ENCODE measurements at regions not wholly inside any gene's neighbourhood (a gene's known extent, or its start where the extent isn't known, plus 50 kb on each side); places are given as distances from the start of the nearest gene placed in this dataset.

- DNase-seq: no peak
Measured at GRCh38 chr12:93043877-93044209, 114.7 kb upstream of the EEA1 start.

- no peak for DNase-seq
Measured at GRCh38 chr12:93047118-93047517, 118.0 kb upstream of the EEA1 start.

DNA sequence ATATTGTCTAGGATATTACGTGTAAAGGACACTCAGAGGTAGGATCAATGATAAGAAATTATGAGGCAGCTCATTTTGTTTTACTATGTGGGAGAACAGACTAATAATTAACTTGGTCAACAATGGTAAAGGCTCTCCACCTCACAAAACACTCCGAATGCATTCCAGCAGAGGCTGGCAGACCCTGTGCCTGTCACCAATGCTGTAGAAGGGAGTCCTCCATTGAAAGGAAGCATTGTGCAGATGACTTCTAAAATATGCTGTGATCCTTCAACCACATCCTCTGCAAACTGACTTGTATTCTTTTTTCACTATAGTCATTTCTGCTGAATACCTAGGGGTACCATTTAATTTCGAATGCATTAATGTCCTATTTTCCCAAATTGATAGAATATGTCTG lies 119.6 kb upstream of the EEA1 start:
- no peak for DNase-seq

DNA sequence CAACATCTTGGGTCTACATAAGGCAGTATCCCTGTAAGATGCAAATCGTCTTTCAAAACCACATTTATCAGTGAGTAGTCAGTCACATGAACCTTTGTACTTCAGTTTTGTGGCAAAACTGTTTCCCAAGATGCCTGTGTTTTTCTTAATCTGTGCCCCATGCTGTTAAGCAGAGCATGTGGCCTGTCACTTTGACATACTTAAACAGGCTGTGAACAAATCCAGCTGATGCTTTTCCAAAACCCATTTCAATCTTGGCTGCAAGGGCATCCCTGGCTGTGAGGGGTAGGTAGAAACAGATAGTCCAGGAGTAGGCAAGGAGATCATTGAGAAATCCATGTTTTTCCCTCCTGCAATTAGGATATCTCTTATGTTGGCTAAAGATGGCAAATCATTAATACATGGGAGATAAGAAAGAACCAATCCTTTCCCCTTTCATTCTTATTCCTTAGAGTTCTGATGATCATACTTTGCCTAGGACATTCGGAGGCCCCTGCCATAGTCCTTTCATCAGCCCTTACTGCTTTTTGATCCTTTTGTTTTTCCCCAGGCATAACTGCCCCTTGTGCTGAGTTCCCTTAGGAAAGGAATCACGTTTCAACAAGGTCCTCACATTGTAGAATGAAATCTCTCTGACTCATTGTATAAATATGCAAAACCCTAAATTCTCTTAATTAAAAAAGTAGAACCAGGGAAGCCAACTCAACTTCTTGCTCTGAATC lies 121.1 kb upstream of the EEA1 start:
- DNase-seq: no peak

GRCh38 chr12:93050748-93051081 lies 121.6 kb upstream of the EEA1 start:
- DNase-seq: no peak

GRCh38 chr12:93054021-93054420 lies 124.9 kb upstream of the EEA1 start:
- DNase-seq: no peak

GRCh38 chr12:93055221-93055620 lies 126.1 kb upstream of the EEA1 start:
- peak in 1 of 2 experiments; percentile 5 for DNase-seq

DNA sequence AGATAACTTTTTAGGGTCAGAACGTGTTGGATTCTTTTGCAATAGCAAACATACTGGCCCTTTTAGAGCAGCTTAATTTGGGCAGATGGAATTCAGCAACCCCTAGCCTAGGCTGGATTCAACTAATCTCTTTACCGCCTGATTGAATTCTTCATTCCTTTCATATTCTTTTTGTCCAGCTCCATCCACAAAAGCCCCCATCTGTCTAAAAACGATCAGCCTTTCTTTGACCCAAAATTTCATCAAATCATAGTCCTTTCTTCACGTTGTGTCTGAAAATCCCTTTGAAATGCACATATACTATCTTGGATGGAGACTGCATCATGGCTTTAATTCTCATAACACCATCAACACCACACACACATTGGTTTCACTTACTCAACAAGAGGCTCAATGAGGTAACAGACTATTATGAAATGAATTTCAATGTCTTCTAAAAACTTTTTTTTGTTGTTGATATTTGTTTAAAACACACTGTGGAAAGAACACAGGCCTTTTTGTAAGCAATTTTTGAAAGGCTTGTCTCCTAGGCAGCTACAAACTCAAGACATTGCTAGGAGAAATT lies 128.0 kb upstream of the EEA1 start:
- DNase-seq: no peak

DNA sequence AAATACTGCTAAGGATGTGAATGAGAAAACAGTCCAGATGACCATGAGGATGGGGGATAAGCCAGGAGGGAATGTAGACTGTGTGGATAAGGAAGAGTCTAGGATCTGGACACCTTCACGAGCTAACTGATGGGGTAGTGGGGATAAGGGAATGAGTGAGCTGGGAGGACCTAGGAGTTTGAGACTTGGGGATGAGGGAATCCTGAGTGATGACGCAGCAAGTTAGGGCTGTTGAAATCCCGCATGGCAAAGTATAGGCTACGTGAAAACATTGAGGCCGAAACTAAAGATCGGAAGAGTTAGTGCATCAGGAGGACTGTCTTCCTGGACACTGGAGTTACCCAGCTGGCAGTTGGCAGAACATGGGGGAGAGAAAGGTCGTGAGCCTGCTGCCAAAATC lies 129.2 kb upstream of the EEA1 start:
- no peak for DNase-seq

GRCh38 chr12:93059288-93059687 lies 130.2 kb upstream of the EEA1 start:
- no peak for DNase-seq

DNA sequence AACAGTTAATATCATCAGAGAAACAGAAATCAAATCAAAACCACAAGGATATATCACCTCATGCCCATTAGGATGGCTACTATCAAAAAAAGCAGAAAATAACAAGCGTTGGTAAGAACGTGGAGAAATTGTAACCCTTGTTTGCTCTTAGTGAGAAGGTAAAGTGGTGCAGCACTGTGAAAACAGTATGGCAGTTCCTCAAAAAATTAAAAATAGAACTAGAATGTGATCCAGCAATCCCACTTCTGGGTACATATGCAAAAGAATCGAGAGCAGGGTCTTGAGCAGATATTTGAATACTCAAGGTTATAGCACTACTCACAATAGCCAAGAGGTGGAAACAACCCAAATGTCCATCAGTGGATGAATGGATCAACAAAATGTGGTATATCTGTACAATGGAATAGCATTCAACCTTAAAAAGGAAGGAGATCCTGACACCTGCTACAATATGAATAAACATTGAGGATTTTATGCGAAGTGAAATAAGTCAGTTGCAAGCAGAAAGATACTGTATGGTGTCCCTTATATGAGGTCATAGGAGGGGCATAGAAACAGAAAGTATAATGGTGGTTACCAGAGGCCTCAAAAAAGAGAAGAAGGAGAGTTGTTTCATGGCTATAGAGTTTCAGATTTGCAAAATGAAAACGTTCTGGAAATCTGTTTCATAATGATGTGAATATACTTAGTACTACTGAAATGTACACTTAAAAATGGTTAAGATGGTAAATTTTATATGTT lies 131.0 kb upstream of the EEA1 start:
- no peak for DNase-seq

DNA sequence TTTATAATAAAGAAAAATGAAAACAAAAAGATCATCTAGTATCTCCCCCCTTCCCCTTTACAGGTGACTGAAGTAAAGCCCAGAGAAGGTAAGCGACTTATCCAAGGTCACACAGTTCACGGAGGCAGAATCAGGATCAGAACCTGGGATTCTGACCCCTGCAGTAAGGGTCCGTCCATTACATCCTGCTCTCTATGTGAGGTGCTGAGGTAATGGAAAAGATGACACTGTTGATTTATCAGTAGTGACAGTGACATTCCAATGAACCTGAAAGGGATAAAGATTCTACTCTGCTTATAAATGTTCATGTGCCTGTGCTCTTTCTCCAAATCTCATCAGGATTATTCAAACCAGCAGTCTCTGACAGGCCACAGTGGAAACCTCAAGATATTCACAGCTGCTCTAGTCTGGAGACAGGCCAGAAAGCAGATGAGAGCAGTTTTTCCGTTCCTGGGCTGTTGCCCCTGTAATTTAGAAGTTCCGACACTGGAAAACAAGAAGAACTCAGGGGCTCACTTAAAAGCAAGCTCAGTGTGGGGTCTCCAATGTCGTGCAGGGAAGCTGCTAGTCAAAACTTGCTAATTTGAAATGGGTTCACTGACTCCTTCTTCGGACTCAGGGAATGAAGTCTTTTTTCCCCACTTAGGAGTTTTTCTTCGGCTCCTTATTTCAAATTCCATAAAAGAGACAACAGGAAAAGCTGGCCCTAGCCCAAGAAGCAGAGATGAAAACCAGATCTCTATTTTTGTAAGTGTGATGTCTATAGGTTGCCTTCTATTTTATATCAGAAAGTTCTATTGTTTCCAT lies 131.8 kb upstream of the EEA1 start:
- no peak for DNase-seq

- DNase-seq: no peak
Measured at GRCh38 chr12:93061473-93062419, 132.7 kb upstream of the EEA1 start.

- no peak for DNase-seq
Measured at GRCh38 chr12:93065896-93066295, 136.8 kb upstream of the EEA1 start.

- DNase-seq: no peak
Measured at GRCh38 chr12:93072340-93072739, 143.2 kb upstream of the EEA1 start.

DNA sequence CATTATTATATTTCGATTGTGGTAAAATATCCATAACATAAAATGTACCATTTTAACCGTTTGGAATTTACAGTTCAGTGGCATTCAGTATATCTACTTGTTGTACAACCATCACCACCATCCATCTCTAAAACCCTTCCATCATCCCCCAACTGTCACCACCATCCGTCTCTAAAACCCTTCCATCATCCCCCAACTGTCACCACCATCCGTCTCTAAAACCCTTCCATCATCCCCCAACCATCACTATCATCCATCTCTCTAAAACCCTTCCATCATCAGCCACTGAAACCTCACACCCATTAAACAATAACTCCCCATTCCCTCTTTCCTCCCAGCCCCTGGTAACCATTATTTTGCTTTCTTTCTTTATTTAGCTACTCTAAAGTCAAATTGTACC lies 144.2 kb upstream of the EEA1 start:
- no peak for DNase-seq

DNA sequence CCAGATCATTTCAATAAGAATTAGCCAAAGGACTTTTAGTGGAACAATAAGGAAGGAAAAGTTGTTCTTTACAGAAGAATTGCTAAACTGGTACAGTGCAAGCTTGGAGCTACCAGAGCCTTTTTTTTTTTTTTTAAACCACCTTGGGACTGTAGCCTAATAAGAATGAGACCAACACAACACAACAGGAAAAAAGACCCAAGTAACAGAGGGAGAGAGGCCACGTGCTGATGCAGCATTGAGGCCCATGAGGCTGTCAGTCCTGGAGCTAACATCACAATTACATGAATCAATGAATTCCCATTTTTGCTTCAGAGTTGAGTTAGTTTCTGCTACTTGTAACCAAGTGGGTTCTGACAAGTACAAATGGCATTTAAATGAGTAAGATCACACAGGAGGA lies 149.0 kb upstream of the EEA1 start:
- DNase-seq: no peak

DNA sequence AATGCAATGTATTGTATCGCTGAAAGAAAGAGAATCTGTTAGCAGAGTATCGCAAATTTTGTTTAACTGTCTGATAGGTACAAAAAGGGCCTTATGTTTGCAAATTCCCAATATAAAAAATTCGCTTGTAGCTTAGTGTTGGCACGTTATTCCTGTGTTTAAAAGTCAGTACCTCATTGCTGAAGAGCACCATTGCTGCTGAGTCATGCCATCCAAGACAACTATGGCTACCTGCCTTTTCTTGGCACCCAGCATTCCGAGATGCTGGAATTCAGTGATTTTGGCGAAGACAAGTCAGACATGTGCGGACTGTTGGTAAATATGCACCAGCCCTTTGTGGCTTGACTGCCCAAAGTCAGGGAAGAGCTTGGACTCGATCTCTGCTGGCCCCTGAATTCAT lies 149.5 kb upstream of the EEA1 start:
- DNase-seq: no peak

- no peak for DNase-seq
Measured at GRCh38 chr12:93079271-93079670, 150.2 kb upstream of the EEA1 start.

- no peak for DNase-seq
Measured at GRCh38 chr12:93079976-93080375, 150.9 kb upstream of the EEA1 start.

DNA sequence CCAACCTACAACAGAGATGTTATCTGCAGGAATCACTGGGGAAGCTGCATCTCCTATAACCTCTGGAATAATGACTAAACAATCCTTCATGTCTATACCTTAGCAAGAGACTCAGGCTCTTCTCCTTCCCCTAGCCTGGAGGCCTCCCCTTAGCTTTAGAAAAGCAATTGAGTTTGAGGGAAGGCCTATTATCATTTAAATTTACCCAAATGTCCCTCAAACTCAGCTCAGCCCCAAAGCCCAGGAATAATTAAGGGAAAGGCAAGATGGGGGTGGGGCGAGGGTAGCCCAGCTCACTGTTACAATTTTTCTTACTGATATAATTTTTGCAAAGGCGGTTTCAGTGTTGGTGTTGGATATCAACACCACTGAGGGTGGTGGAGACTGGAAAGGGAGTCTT lies 151.4 kb upstream of the EEA1 start:
- DNase-seq: no peak

DNA sequence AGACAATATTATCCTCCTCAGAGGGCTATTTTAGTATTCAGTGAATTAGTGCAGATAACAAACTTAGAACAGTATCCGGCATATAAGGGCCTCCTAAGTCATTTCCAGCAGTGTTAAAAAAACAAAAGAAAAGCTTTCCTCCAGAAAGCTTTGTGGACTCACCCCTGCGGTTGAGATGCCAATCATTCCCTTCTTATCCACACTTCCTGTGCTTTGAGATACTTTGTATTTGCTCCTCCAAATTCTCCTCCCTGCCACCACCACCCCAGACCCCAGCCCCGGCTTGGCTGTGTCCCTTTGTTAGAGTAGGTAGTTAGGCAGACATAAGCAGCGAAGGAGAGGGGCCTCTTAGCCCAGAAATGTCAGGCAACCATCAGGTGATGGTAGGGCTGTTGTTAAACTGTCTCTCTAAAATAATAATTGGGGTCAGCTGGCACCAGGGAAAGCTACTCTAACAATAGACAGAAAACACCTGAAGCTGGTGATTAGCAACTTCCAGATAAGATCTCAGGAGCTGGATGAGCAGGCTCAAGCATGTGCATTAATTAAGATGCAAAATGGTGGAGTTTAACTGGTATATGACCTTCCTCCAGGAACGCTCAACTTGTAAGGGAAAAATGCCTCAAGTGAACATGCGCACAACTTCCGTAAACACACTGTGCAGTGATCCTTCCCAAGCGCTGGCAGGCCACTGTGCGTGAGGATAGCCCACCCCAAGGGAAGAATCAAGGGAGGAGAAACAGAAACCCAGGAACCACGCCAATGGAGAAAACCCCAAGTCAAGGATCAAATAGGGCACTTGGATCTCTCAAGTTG lies 152.1 kb upstream of the EEA1 start:
- DNase-seq: peak in 1 of 2 experiments; percentile 3
